ENCODE measurements at regions not wholly inside any gene's neighbourhood (a gene's known extent, or its start where the extent isn't known, plus 50 kb on each side); places are given as distances from the start of the nearest gene placed in this dataset.
"Not testable (repeated sequence)": the region's sequence is repeated elsewhere in the genome, so short reads cannot be mapped to it uniquely, and the experiment has no call there.

DNA sequence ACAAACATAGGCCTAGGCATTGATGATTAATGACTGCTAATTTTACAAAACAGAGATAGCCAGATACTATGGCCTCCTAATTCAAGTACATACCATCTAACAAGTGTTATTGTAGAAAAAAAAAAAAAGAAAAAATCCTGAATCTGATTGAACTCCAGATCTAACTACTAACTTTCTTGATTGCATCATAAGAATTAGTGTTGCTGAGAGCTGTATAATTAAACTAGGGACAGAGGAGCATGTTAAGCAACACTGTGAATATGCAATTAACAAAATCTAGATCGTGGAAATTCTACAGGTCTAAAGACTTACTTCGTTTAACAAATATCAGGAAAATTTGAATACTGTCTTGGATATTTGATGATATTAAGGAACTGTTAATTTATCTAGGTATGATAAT is 208.3 kb upstream of the ZNF608 start:
- no peak for DNase-seq (ENCODE audit: insufficient read length, low spot score)
- no peak for FAIRE-seq

DNA sequence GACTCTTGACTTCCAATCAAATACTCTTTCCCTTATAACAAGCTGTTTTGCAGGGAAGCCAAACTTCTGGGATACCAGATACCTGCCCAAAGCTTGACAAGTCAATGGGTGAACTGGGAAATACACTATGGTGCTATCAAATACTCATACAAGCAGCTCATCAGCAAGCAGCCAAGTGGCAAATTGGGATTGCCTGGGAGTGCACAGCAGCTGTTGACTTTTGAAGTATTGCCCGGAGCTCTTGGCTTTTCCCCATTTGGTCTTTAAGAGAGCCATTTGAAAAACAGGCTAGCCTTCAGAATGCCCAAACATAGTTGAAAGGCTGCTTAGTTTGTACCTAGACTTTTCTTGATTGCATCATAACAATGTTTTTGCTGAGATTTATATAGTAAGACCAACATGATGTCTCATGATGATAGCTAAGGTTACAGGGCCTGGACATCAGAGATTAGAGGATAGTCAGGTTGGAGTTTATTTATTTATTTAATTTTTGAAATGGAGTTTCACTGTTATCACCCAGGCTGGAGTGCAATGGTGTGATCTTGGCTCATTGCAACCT is 210.1 kb upstream of the ZNF608 start:
- DNase-seq (ENCODE audit: insufficient read length, low spot score) = no peak
- FAIRE-seq = no peak

- DNase-seq (ENCODE audit: insufficient read length, low spot score) (no peak), FAIRE-seq (no peak)
These were observed 210.6 kb upstream of the ZNF608 start for GRCh38 chr5:124957063-124957462.

DNA sequence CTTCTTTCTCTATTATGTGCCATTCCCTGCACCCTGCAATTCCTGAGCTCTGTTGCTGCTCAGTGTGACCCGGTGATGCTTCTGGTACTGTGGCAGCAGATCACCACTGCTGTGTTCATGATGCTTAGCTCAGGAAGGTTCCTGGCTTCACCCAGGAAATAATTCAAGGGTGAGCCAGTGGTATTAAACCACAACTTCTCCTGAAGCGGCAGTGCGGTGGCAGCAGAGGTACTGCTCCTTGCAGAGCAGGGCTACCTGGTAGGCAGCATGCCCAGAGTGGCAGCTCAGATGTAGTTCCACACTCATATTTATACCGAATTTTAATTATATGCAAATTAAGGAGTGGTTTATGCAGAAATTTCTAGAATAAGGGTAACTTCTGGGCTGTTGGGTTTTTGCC is 213.8 kb upstream of the ZNF608 start:
- no peak for FAIRE-seq
- DNase-seq (ENCODE audit: insufficient read length, low spot score) = no peak

DNA sequence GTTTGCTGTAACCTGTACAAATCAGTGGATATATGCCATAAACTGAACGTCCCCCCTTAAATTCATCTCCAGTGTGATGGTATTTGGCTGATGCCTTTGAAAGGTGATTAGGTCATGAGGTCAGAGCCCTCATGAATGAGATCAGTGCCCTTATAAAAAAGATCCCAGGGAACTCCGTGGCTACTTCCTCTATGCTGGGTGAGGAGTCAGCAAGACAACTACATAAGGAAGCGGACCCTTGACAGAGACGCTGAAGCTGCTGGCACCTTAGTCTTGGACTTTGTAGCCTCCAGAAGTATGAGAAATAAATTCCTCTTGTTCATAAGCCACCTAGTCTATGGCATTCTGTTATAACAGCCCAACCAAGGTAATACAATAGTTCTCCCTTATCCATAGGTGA is 215.1 kb upstream of the ZNF608 start:
- DNase-seq (ENCODE audit: insufficient read length, low spot score) = no peak
- FAIRE-seq = no peak

GRCh38 chr5:124962111-124962510 is 215.7 kb upstream of the ZNF608 start:
- no peak for DNase-seq (ENCODE audit: insufficient read length, low spot score)
- FAIRE-seq = no peak

DNA sequence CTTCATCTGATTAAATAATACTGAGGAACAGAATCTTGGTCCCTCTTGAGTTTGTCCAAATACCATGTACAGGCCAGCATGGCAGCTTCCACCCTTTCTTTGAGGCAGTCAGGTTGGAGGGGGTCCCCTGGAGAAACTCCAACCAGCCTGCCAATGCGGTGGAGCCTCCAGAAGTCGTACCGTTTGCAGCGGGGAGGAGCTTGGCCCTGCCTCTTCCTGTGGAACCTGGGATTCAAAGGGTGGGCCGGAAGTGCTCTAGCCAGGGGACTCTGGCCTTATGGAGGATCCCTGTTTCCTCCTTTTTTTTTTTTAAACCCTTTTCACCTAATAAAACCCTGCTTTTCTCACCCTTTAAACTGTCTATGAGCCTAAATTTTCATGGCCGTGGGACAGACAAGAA is 216.3 kb upstream of the ZNF608 start:
- DNase-seq (ENCODE audit: insufficient read length, low spot score) (no peak), FAIRE-seq (no peak)

DNA sequence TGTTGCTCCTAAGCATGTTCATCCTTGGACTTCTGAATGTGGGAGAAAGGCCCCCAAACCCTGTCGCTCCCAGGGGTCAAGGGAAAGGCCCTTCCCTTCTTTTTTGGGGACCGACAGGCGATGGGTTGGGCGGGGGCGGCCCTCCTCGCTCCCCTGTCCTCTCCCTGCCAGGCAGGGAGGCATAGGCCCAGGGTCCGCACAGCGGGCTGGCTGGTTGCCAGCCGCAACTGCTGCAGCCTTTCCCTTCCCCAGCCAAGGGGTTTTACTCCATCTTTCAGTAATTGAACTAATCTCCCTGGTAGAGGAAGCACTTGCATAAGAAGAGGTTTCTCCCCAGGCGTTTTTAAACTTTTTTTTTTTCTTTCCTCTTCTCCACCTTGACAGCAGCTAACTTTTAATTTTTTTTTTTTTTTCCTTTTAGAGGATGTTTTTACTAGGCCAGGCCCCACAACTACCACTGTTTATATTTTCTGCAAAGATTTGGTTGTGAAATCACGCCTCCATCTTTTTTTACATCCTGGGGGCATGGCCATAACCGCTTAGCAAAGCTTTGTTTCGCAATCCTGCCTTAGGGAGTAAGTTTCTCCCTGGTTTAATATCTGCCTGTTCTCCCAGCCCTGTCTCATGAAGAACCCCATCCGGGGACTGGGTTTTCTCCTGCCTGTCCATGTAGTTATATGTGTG is 216.9 kb upstream of the ZNF608 start:
- FAIRE-seq (no peak), DNase-seq (ENCODE audit: insufficient read length, low spot score) (peak; percentile 65)

- not testable (repeated sequence) for DNase-seq (ENCODE audit: insufficient read length, low spot score); FAIRE-seq
These were observed 220.3 kb upstream of the ZNF608 start for GRCh38 chr5:124966741-124967140.

DNA sequence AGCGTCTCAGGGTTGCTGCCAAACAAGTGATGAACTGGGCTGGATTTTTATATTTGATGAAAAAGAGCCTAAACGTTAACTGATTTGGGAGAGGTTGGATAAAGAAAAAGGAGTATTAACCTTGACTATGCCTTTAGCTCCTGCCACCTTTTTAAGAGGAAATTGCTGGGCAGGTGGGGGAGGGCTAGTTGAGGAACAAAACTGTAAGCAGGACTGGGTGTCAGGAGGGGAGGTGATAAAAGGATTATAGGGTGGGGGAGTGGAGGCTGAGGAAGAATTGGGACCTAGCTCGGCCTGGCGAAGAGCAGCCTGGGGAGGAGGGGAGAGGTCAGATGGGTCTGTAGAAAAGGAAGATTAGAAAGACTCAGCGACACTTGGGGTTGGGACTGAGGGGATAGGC is 223.9 kb upstream of the ZNF608 start:
- not testable (repeated sequence) for FAIRE-seq; DNase-seq (ENCODE audit: insufficient read length, low spot score)

DNA sequence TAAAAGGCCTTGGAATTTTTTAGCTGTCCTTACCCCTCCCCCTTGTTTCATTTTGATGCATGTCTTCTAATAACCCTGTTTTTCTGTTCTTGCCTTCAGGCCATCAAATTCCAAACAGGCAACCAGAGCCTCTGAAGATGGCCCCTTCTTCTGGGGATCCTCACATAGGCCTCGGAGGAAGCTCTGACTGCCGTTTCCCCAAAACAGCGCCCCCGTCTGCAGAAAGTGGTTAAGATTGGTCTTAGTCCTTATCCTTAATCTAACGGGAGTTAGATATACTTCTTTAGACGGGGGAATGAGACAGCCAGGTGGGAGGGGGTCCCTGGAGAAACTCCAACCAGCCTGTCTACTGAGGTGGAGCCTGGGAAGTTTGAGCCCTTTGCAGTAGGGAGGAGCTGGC is 226.3 kb upstream of the ZNF608 start:
- no peak for DNase-seq (ENCODE audit: insufficient read length, low spot score)
- no peak for FAIRE-seq

DNA sequence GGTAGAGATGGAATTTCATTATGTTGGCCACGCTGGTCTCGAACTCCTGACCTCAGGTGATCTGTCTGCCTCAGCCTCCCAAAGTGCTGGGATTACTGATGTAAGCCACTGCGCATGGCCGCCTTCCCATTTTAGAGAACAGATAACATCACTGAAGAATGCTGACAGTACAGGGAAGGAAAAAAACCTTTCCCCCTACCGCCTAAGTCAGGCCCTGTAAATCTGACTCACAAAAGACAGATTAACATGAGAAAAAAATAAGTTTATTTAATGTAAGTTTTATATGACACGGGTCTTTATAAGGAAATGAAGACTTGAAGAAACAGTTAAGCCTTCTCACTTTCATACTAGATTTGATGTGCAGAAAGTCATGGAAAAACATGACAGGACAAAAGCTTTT is 227.2 kb upstream of the ZNF608 start:
- no peak for FAIRE-seq

DNA sequence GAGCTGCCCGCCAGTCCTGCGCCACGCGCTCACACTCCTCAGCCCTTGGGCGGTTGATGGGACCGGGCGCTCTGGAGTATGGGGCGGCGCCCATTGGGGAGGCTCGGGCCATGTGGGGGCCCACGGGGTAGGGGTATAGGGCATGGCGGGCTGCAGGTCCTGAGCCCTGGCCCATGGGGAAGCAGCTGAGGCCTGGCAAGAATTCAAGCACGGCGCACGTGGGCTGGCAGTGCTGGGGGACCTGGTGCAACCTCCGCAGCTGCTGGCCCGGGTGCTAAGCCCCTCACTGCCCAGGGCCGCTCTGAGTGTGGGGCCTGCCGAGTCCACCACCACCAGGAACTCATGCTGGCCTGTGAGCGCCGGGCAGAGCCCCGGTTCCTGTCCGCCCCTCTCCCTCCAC is 229.6 kb upstream of the ZNF608 start:
- DNase-seq (ENCODE audit: insufficient read length, low spot score) (no peak), FAIRE-seq (no peak)

More for the DNA sequence above, 227.2 kb upstream of the ZNF608 start:
- no peak for DNase-seq (ENCODE audit: insufficient read length, low spot score)

DNA sequence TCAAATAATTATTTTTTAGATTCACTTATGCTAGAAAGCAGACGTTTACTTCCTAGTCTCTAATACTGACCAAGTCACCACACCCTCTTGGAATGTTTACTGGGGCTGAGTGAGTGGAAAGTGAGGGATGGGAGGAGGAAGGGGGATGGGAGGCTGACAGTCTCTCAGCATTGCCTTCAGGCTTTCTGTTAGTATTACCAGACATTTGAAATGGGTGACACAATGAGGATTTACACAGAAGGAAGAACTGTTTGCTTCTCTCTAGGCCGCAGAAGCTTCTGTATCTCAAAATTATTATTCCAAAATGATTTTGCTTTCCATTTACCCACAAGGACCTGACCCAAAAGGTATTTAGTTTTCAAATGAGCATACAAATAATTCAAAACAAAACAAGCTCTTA is 232.8 kb upstream of the ZNF608 start:
- FAIRE-seq (peak; percentile 13), DNase-seq (ENCODE audit: insufficient read length, low spot score) (no peak)

DNA sequence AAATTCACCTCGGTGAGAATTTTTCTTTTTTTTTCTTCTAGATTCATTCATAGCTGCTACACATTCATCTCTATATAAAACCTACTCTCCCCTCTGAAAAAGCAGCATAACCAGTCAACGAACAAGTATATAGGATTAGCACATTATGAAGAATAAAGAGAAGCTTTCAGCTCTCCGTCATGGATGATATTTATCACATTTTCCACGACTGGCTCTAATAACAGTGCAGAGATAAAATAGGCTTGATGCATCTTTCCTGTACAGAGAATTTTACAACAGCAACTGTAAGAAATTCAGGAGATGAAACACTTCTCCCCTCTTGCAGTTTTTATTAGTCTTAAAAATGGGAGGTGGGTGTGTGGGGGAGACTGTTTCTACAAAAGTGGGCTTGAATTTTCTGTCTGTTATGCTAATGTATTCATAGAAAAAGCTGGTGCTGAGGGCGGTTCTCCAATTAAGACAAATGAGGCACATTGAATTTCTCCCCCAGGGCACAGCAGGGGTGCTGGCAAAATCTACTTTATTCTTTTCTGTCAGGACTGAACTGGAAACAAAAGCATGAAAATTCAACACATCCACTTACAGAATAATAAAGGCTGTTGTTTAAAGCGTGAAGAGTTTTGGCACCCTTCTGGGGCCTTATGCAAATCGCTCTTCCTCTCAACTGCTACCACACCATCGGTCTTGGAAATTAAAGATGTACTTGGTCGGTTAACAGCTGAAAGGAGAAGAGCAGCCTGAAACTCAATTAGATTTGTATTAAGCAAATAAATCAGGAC is 233.9 kb upstream of the ZNF608 start:
- FAIRE-seq = no peak

DNA sequence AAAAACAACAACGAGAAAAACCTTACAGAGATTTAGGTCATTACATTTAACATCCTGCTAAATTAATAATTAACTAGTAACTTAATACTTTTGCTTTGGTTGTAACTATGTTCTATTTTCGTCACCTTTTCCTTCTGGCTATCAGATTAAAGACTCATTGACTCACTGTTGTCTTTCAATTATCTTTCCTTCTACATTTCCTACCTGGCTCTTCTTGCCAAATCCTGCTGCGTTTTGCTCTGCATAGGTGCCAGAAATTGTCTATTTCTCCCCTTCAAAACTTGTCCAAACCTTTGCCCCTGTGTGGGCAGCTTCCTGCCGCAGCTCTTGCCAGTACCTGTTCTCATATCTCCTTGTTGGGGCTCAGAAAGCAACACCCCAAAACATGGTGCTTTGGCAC is 235.5 kb upstream of the ZNF608 start:
- no peak for FAIRE-seq
- DNase-seq (ENCODE audit: insufficient read length, low spot score) = no peak

More for the DNA sequence above, 233.9 kb upstream of the ZNF608 start:
- DNase-seq (ENCODE audit: insufficient read length, low spot score) = no peak

DNA sequence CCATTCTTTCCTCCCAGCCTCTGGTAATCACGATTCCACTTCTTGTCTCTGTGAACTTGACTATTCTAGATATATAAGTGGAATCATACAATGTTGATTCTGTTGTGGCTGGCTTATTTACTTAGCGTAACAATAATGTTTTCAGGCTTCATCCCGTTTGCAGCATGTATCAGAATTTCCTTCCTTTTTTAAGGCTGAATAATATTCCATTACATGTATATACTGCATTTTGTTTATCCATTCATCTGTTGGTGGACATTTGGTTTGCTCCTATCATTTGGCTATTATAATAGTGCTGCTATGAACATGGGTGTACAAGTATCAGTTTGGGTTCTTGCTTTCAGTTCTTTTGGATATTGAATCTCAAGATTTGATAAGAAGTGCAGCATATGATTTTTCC is 239.7 kb upstream of the ZNF608 start:
- FAIRE-seq (no peak), DNase-seq (ENCODE audit: insufficient read length, low spot score) (no peak)

DNA sequence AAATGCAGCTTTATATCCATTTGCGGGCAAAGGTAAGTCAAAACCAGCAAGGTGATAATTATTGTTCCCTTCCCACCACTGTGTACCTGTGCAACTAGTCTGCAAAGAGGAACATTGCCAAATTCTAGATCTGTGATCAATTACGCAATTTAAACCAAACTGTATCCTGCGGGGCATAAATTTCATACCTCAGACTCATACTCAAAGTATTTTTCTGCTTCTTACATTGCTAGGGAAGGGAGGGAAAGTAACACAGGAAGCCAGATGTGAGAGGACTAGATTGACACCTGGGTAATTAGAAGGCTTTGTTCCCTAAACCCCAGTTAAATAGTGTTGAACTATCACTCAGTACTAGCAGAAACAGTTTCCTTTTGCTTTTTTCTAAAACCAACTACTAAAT is 240.2 kb upstream of the ZNF608 start:
- DNase-seq (ENCODE audit: insufficient read length, low spot score) (no peak), FAIRE-seq (no peak)

GRCh38 chr5:124987786-124988185 is 241.3 kb upstream of the ZNF608 start:
- not testable (repeated sequence) for FAIRE-seq; DNase-seq (ENCODE audit: insufficient read length, low spot score)

DNA sequence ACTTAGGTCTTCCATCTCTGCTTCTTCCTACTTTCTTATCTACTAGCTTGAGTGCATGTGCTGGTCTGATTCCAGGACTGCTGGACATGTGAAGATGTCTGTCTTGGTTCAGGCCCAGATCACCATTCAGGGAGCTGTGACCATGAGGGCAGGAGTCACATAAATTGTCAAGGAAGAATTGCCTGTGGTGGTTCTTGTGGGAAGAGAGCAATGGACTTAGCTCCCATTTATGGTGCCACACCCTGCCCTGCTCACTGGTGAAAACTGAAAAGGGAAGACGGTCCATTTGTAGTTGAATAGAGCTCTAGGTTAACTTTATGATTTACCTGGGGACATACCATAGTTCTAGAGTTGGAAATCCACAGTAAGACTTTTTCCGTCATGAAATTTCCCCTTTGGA is 244.3 kb upstream of the ZNF608 start:
- FAIRE-seq = no peak

DNA sequence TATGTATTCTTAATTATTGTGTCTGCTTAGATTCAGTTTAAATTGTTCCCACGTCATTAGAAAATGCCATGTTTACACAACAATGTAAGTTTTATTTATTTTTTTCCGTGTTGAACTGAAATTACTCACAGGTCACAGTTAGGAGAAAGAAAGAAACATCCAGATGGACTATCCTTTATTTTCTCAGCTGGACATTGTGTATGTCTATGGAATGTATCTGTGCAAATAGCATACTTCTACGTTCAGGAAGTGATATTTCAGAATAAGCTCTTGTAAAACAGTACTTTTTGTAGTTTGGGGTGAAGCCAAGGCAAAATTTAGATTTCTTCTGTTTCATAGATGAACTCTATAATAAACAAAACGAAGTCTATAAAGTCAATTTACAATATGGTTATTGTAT is 249.0 kb upstream of the ZNF608 start:
- no peak for FAIRE-seq

More for the DNA sequence above, 244.3 kb upstream of the ZNF608 start:
- no peak for DNase-seq (ENCODE audit: insufficient read length, low spot score)

More for the DNA sequence above, 249.0 kb upstream of the ZNF608 start:
- no peak for DNase-seq (ENCODE audit: insufficient read length, low spot score)
